ENCODE measurements at regions not wholly inside any gene's neighbourhood (a gene's known extent, or its start where the extent isn't known, plus 50 kb on each side); places are given as distances from the start of the nearest gene placed in this dataset.
"Not testable (repeated sequence)": the region's sequence is repeated elsewhere in the genome, so short reads cannot be mapped to it uniquely, and the experiment has no call there.

GRCh38 chr2:156254637-156255067 is 77.9 kb downstream of the NR4A2 start:
- not testable (repeated sequence) for DNase-seq (ENCODE audit: low read depth)

GRCh38 chr2:156253765-156254164 is 78.8 kb downstream of the NR4A2 start:
- no peak for DNase-seq (ENCODE audit: low read depth)

GRCh38 chr2:156242874-156243273 is 89.6 kb downstream of the NR4A2 start:
- no peak for DNase-seq (ENCODE audit: low read depth)

GRCh38 chr2:156237558-156237957 is 95.0 kb downstream of the NR4A2 start:
- DNase-seq (ENCODE audit: low read depth): no peak

- no peak for DNase-seq (ENCODE audit: low read depth)
Observed at GRCh38 chr2:156229724-156230362, 102.7 kb downstream of the NR4A2 start.

- not testable (repeated sequence) for DNase-seq (ENCODE audit: low read depth)
Observed at GRCh38 chr2:156223328-156223727, 109.2 kb downstream of the NR4A2 start.

GRCh38 chr2:156221703-156222102 is 110.8 kb downstream of the NR4A2 start:
- DNase-seq (ENCODE audit: low read depth): no peak

- no peak for DNase-seq (ENCODE audit: low read depth)
Observed at GRCh38 chr2:156219491-156220100, 112.9 kb downstream of the NR4A2 start.

GRCh38 chr2:156215656-156216055 is 116.9 kb downstream of the NR4A2 start:
- no peak for DNase-seq (ENCODE audit: low read depth)

- no peak for DNase-seq (ENCODE audit: low read depth)
Observed at GRCh38 chr2:156211318-156211717, 121.2 kb downstream of the NR4A2 start.

- no peak for DNase-seq (ENCODE audit: low read depth)
Observed at GRCh38 chr2:156206355-156206754, 126.2 kb downstream of the NR4A2 start.

- DNase-seq (ENCODE audit: low read depth): no peak
Observed at GRCh38 chr2:156199588-156199987, 132.9 kb downstream of the NR4A2 start.

- no peak for DNase-seq (ENCODE audit: low read depth)
Observed at GRCh38 chr2:156196031-156196430, 136.5 kb downstream of the NR4A2 start.

- DNase-seq (ENCODE audit: low read depth): no peak
Observed at GRCh38 chr2:156192468-156192867, 140.1 kb downstream of the NR4A2 start.

- DNase-seq (ENCODE audit: low read depth): no peak
Observed at GRCh38 chr2:156191527-156191926, 141.0 kb downstream of the NR4A2 start.

GRCh38 chr2:156190517-156190916 is 142.0 kb downstream of the NR4A2 start:
- DNase-seq (ENCODE audit: low read depth): no peak

- DNase-seq (ENCODE audit: low read depth): no peak
Observed at GRCh38 chr2:156189584-156189983, 142.9 kb downstream of the NR4A2 start.

GRCh38 chr2:156189143-156189542 is 143.4 kb downstream of the NR4A2 start:
- DNase-seq (ENCODE audit: low read depth): no peak

- DNase-seq (ENCODE audit: low read depth): no peak
Observed at GRCh38 chr2:156182132-156182531, 150.4 kb downstream of the NR4A2 start.

- no peak for DNase-seq (ENCODE audit: low read depth)
Observed at GRCh38 chr2:156181208-156181607, 151.3 kb downstream of the NR4A2 start.

GRCh38 chr2:156177654-156178053 is 154.9 kb downstream of the NR4A2 start:
- no peak for DNase-seq (ENCODE audit: low read depth)

GRCh38 chr2:156175946-156176345 is 156.6 kb downstream of the NR4A2 start:
- DNase-seq (ENCODE audit: low read depth): no peak

GRCh38 chr2:156170929-156171328 is 161.6 kb downstream of the NR4A2 start:
- no peak for DNase-seq (ENCODE audit: low read depth)

- no peak for DNase-seq (ENCODE audit: low read depth)
Observed at GRCh38 chr2:156165742-156166141, 166.8 kb downstream of the NR4A2 start.
